ENCODE measurements at regions not wholly inside any gene's neighbourhood (a gene's known extent, or its start where the extent isn't known, plus 50 kb on each side); places are given as distances from the start of the nearest gene placed in this dataset.

DNA sequence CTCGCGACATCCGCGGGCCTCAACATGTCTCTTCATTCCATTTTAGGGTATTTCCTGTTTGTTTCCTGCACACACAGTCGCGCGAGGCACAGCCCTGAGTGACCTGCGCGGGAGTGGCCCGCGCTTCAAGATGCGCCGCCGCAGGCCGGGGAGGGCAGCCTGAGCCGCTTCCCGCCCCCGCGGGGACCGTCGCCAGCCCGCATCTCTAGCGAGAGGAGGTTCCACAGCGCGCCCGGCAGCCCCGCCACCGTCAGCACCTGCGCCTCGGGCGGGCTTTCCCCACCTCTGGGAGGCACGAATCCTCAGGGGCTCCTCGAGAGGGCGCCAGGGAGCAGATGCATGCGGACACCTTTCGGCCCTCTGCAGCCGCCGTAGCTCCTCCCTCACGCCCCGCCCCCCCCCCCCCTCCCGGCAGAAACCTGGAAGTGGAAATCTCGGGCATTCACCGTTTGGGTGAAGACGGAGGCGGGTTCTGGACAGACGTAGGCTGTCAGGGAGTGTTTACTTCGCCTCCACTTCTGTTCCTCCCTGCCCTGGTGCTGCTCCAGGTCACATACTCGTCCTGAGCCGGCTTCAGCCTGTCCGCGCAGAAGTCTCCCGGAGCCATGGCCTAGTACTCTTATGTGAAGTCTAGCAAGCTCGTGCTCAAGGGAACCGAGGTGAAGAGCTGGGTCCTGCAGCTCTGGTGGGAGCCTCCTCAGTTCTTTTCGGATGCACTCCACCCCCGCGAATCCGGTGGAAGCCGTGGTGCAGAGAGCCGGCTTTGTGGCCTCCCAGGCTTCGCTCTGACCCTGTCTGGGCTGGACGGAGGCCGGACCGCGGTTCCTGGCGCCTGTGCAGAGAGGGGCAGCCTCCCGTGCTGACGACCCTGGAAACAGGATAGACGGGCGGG, 880.5 kb upstream of the DEFB115 start:
- ATAC-seq (peak; percentile 98), FAIRE-seq (no peak), DNase-seq (ENCODE audit: low spot score) (peak; percentile 87)
- peaks cover 2% of the 10 kb centered on the region for H3K79me2 ChIP-seq (ENCODE audit: insufficient read depth, low read length)
- ChIA-PET CTCF (ENCODE audit: low intra/inter-chr PET ratio, low total read pairs) (no interaction called here), POLR2A (interaction anchor here (0.6 to 1.4 kb wide), 8 partner anchors 8 to 1775 kb away, joined by 3 to 8 read pairs (median 4); no protein-coding TSS in a partner anchor)
- H3K27ac ChIP-seq (ENCODE audit: extremely low read length, insufficient read depth, low read length): peak overlapping the region; percentile 85
- intact Hi-C loops (cut with micrococcal nuclease; ENCODE audit: unreplicated experiment) (no loop called here), in situ Hi-C loops (cut with HindIII; ENCODE audit: extremely low pct_ligation_motif_present, low pct_unique_long_range_greater_than_20kb) (no loop called here)
- H3K4me3 ChIP-seq (replicated peaks in 1 of 3; ENCODE audit: insufficient read depth in 1 of 3, low read depth in 2 of 3, low read length in 3 of 3): peak overlapping the region; percentile 68 to 93 (median 89)
- 15% methylated on average over 45 of the region's 70 CpGs for WGBS (ENCODE audit: low lambda C conversion rate)
- peak overlapping the region; percentile 89 for H3K4me2 ChIP-seq (ENCODE audit: low read depth, low read length)
- BruUV-seq (replicated peaks): TSS peak; percentile 78
- peaks cover 18% of the 10 kb centered on the region; the same call in 1 of the 2 replicates for H3K4me1 ChIP-seq (ENCODE audit: insufficient read depth, low read length)
- no peaks in the 10 kb centered on the region for H3K9me3 ChIP-seq (ENCODE audit: low read length)
- peak overlapping the region; percentile 91 for H3K9ac ChIP-seq (ENCODE audit: insufficient read depth, low read depth, low read length)
- H2AFZ ChIP-seq (ENCODE audit: low read length): peak overlapping the region; percentile 82
- no peaks in the 10 kb centered on the region for H3K36me3 ChIP-seq (replicated peaks in 1 of 2; ENCODE audit: control insufficient read depth in 1 of 2, insufficient read depth in 2 of 2, low read length in 2 of 2)
- H3K27me3 ChIP-seq (ENCODE audit: control insufficient read depth in 1 of 2, insufficient read depth in 2 of 2, low read length in 2 of 2): no peaks in the 10 kb centered on the region; a peak in 1 of 5 replicates
- no peaks in the 10 kb centered on the region for H4K20me1 ChIP-seq (ENCODE audit: insufficient read depth, low read length)
- TF ChIP-seq SRSF4 (IDR thresholded peaks at IDR 0.05; ENCODE audit: low read depth, low read length, poor library complexity, severe bottlenecking) (no peak), SRY (CRISPR knock-in tag; IDR thresholded peaks at IDR 0.05) (0 out of 2 replicates have a peak, but pooled peaks have one; percentile 47), ZNF589 (CRISPR knock-in tag; conservative IDR thresholded peaks at IDR 0.05) (peak; percentile 58; the same call in 1 of the 2 replicates), ZNF24 (IDR thresholded peaks at IDR 0.05) (no peak), KLF15 (CRISPR knock-in tag; IDR thresholded peaks at IDR 0.05; ENCODE audit: borderline replicate concordance) (no peak), BCL6 (CRISPR knock-in tag; IDR thresholded peaks at IDR 0.05) (peak; percentile 43; the same call in 1 of the 2 replicates), EED (CRISPR knock-in tag; IDR thresholded peaks at IDR 0.05) (no peak), TOE1 (CRISPR knock-in tag; IDR thresholded peaks at IDR 0.05) (peak; percentile 25; the same call in 1 of the 2 replicates)
- TF ChIP-seq, protein P1, sequence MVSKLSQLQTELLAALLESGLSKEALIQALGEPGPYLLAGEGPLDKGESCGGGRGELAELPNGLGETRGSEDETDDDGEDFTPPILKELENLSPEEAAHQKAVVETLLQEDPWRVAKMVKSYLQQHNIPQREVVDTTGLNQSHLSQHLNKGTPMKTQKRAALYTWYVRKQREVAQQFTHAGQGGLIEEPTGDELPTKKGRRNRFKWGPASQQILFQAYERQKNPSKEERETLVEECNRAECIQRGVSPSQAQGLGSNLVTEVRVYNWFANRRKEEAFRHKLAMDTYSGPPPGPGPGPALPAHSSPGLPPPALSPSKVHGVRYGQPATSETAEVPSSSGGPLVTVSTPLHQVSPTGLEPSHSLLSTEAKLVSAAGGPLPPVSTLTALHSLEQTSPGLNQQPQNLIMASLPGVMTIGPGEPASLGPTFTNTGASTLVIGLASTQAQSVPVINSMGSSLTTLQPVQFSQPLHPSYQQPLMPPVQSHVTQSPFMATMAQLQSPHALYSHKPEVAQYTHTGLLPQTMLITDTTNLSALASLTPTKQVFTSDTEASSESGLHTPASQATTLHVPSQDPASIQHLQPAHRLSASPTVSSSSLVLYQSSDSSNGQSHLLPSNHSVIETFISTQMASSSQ (IDR thresholded peaks at IDR 0.05; ENCODE audit: low read depth): no peak
- TF ChIP-seq, protein P1 (CRISPR knock-in tag; IDR thresholded peaks at IDR 0.05; ENCODE audit: borderline replicate concordance): peak; percentile 72; the same call in 1 of the 2 replicates
- TF ChIP-seq, protein P2, sequence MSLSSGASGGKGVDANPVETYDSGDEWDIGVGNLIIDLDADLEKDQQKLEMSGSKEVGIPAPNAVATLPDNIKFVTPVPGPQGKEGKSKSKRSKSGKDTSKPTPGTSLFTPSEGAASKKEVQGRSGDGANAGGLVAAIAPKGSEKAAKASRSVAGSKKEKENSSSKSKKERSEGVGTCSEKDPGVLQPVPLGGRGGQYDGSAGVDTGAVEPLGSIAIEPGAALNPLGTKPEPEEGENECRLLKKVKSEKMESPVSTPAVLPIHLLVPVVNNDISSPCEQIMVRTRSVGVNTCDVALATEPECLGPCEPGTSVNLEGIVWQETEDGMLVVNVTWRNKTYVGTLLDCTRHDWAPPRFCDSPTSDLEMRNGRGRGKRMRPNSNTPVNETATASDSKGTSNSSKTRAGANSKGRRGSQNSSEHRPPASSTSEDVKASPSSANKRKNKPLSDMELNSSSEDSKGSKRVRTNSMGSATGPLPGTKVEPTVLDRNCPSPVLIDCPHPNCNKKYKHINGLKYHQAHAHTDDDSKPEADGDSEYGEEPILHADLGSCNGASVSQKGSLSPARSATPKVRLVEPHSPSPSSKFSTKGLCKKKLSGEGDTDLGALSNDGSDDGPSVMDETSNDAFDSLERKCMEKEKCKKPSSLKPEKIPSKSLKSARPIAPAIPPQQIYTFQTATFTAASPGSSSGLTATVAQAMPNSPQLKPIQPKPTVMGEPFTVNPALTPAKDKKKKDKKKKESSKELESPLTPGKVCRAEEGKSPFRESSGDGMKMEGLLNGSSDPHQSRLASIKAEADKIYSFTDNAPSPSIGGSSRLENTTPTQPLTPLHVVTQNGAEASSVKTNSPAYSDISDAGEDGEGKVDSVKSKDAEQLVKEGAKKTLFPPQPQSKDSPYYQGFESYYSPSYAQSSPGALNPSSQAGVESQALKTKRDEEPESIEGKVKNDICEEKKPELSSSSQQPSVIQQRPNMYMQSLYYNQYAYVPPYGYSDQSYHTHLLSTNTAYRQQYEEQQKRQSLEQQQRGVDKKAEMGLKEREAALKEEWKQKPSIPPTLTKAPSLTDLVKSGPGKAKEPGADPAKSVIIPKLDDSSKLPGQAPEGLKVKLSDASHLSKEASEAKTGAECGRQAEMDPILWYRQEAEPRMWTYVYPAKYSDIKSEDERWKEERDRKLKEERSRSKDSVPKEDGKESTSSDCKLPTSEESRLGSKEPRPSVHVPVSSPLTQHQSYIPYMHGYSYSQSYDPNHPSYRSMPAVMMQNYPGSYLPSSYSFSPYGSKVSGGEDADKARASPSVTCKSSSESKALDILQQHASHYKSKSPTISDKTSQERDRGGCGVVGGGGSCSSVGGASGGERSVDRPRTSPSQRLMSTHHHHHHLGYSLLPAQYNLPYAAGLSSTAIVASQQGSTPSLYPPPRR (CRISPR knock-in tag; IDR thresholded peaks at IDR 0.05; ENCODE audit: borderline replicate concordance): no peak
- TF ChIP-seq, protein P3, sequence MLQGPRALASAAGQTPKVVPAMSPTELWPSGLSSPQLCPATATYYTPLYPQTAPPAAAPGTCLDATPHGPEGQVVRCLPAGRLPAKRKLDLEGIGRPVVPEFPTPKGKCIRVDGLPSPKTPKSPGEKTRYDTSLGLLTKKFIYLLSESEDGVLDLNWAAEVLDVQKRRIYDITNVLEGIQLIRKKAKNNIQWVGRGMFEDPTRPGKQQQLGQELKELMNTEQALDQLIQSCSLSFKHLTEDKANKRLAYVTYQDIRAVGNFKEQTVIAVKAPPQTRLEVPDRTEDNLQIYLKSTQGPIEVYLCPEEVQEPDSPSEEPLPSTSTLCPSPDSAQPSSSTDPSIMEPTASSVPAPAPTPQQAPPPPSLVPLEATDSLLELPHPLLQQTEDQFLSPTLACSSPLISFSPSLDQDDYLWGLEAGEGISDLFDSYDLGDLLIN (CRISPR knock-in tag; IDR thresholded peaks at IDR 0.05; ENCODE audit: borderline replicate concordance): no peak
